GM10248 (cell line): ENCODE measurements at regions not wholly inside any gene's neighbourhood (a gene's known extent, or its start where the extent isn't known, plus 50 kb on each side); places are given as distances from the start of the nearest gene placed in this dataset.
A peak's percentile ranks its signal among the peaks of the same experiment; 100 is the strongest.

Experiments
- CTCF ChIA-PET: fragments of 300-600 bp; sonication (Branson Sonifier 250); formaldehyde crosslinking; extraction: SDS; loops from one replicate; lab custom pipeline; 2021; ENCODE audit warnings: antibody characterized with exemption; lab: Yijun Ruan, JAX
- POLR2A ChIA-PET: fragments of 350-650 bp; sonication (Branson Sonifier 250); formaldehyde crosslinking; extraction: SDS; loops from one replicate; lab custom pipeline; 2020; ENCODE audit warnings: antibody characterized with exemption; lab: Yijun Ruan, JAX
- DNase-seq: peaks from one replicate; pipeline ENCODE4 v3.0.0; 2012; ENCODE audit errors: extremely low spot score
- TF ChIP-seq, protein P1 (sequence below): IDR thresholded peaks from 2 replicates; pipeline ENCODE4 v1.5.1; 2012; ENCODE audit warnings: mild to moderate bottlenecking, low read depth; ENCODE audit errors: extremely low read depth, missing control alignments, control extremely low read depth

DNA sequence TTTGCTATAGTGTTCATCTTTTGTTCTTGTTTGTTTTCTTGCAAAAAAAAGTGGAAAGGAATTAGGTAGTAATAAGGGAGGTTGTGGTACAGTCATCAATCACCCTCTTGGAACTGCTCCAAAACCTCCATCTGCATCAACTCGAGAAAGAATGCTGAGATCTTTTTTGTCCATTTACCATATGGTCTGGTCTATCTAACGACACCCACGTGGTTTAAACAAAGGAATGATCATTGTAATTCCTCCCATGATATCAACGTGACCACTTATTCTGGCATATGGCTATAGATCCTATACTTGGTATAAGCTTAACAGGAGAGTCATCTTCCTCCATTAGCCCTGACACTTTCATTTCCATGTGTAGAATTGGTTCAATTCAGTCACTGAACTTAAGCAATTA is 1025.3 kb upstream of the NXPH2 start:
- DNase-seq: no peak
- POLR2A ChIA-PET: no interaction called here
- CTCF ChIA-PET: no interaction called here

DNA sequence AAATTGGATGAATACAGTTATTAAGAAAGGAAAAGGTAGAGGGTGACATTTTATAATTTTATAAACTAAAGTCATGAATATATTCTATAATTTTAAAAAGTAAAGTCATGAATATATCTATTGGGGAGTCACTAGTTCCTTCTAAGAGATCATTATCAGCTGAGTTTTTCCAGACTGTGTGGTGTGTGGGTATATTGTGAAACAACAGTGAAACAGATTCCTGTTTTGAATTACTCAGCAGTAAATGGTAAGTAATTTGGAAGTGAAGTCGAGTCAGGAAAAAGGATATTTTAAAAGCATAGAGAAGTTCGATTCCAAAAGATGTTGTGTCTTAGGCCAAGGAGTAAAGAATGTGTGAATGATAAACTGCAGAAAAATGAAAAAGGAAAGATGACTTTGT is 1018.2 kb upstream of the NXPH2 start:
- DNase-seq: no peak
- TF ChIP-seq, protein P1, sequence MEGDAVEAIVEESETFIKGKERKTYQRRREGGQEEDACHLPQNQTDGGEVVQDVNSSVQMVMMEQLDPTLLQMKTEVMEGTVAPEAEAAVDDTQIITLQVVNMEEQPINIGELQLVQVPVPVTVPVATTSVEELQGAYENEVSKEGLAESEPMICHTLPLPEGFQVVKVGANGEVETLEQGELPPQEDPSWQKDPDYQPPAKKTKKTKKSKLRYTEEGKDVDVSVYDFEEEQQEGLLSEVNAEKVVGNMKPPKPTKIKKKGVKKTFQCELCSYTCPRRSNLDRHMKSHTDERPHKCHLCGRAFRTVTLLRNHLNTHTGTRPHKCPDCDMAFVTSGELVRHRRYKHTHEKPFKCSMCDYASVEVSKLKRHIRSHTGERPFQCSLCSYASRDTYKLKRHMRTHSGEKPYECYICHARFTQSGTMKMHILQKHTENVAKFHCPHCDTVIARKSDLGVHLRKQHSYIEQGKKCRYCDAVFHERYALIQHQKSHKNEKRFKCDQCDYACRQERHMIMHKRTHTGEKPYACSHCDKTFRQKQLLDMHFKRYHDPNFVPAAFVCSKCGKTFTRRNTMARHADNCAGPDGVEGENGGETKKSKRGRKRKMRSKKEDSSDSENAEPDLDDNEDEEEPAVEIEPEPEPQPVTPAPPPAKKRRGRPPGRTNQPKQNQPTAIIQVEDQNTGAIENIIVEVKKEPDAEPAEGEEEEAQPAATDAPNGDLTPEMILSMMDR: no peak
- POLR2A ChIA-PET: no interaction called here
- CTCF ChIA-PET: no interaction called here

More for the DNA sequence above, 1025.3 kb upstream of the NXPH2 start:
- TF ChIP-seq, protein P1: no peak

DNA sequence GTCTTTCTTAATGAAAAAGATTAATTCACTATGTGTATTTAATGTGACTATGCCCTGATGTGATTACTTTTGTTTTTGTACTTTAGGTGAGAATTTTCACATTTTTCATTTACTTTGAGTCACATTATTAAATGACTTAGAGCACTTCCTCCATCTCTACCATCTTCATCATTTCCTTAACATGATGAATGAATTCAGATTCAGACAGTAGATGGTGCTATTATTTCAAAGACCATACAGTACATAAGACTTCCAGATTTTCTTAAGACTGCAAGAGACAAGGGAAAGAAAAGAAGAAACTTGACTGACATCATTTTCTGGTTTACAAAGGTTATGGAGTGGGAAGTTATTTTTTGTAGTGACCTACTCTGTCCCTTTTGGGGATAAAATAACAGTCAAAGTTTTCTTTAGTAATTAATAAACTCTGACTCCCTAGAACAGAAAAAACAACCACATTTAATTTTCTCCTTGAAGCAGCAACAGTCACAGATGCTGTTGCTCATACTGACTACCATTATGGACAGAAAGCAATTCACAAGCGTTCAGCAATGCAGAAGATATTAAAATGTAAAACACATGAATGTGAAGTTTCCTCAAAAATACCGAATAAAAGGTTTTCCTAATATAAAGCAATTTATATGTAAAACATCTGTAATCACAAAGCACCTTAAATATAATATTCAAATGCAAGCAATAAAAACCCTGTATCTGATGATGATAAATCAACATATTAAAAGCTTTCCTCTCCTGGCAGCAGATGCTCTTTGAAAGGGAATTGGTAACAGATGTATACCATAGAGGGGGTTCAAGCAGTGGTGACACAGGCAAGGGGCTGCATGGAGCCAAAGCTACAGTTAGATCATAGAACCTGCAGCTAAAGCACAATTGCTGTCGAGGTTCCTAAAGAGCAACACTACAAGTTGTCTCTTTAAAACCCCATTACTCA is 1010.9 kb upstream of the NXPH2 start:
- POLR2A ChIA-PET: no interaction called here
- CTCF ChIA-PET: interaction anchor here (1.2 kb wide), 1 partner anchor 1073 kb away, joined by 3 read pairs; no protein-coding TSS in a partner anchor
- TF ChIP-seq, protein P1: no peak
- DNase-seq: peak; percentile 2

DNA sequence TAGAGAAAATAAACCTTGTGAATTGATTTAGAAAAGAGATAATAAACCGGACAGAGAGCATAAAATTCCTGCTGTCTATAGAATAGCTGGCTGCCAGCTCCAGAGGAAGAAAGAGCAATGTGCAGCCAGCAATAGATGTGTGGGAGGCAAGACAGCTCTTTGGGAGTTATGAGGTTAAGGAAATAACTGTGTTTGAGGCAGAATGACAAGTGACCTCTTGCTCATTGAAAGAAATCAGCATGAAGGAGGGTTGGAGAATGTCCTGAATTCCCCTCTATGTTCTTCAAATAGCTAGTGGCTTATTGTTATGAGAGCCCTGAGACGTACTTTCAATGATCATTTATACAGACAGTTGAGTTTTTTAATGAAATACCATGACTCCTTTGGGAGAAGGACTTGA is 1009.9 kb upstream of the NXPH2 start:
- TF ChIP-seq, protein P1: no peak
- ChIA-PET CTCF (no interaction called here), POLR2A (no interaction called here)
- no peak for DNase-seq

DNA sequence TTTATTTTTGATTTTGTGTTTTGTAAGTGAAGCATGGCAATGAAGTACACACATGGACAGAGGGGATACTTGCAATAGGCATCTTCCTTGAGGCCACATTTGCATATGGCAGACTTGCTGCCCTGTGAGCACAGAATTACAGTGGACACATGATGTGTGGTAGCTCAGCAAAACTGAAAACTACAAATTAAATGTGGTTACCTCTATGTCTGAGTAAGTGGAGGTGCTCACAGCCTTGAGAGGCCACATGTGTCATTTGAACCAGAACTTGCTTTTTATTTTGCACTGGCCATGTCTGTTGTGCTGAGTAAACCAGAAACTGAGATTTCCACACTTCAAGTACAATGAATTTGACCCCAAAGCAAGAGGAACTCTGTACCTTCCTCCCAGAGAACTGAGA is 998.5 kb upstream of the NXPH2 start:
- no peak for DNase-seq
- TF ChIP-seq, protein P1: no peak
- POLR2A ChIA-PET: no interaction called here
- CTCF ChIA-PET: no interaction called here

DNA sequence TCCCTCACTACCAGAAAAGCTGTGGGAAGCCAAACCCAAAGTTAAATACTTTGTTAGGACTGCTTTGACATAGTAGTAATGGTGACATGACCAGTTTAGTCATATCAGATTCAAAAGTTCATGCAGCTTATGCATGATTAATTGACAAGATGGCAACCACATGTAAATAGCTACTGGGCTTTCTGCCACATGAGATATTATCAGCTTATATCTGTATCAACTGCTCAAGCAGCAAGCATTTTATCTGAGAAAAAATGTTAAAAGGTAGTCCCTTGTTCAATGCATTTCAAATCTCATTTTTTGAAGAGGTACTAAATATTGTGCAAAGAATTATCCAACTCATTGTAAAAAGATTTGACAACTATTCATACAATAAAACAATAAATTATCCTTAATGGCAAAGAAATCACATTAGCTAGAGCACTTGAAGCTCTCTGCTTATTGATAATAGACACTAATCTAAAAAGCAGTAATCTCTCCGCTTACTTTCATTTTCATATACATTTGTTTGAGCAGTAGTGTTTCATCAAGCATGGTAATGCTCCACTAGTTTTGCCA is 993.6 kb upstream of the NXPH2 start:
- TF ChIP-seq, protein P1: no peak
- DNase-seq: no peak
- CTCF ChIA-PET: no interaction called here
- POLR2A ChIA-PET: no interaction called here
